Left lung (tissue), 4 donors: ENCODE measurements at regions not wholly inside any gene's neighbourhood (a gene's known extent, or its start where the extent isn't known, plus 50 kb on each side); places are given as distances from the start of the nearest gene placed in this dataset.
A peak's percentile ranks its signal among the peaks of the same experiment; 100 is the strongest.

Experiments used
- ATAC-seq: fragments of 200-7000 bp; cut with Tn5 transposase; one replicate; pipeline ENCODE4 v1.9.1; 2020; ENCODE audit warnings: moderate library complexity
- DNase-seq, 4 donors: peaks; one replicate each; pipeline ENCODE4 v3.0.0-alpha.2; 2013 to 2020
- H3K27ac ChIP-seq, 2 donors: fragments of 200-600 bp; sonication (generic) in 1 of 2; one replicate each; pipeline versions ENCODE4 v1.5.0 to v1.8.0; 2020 to 2021
- H3K27me3 ChIP-seq, 2 donors: fragments of 200-600 bp; sonication (generic) in 1 of 2; one replicate each; pipeline versions ENCODE4 v1.5.0 to v1.8.0; 2020 to 2021
- H3K36me3 ChIP-seq, 2 donors: fragments of 200-600 bp; sonication (generic) in 1 of 2; one replicate each; pipeline versions ENCODE4 v1.5.0 to v1.8.0; 2020 to 2021
- H3K4me1 ChIP-seq, 2 donors: fragments of 200-600 bp; one replicate each; pipeline ENCODE4 v1.8.0; 2021
- H3K4me3 ChIP-seq, 2 donors: fragments of 200-600 bp; sonication (generic) in 1 of 2; one replicate each; pipeline versions ENCODE4 v1.5.0 to v1.8.0; 2020 to 2021; ENCODE audit warnings: mild to moderate bottlenecking in 1 of 2
- H3K9me3 ChIP-seq, 2 donors: fragments of 200-600 bp; sonication (generic) in 1 of 2; one replicate each; pipeline versions ENCODE4 v1.5.0 to v1.8.0; 2020 to 2021
- intact Hi-C, 2 donors: fragments of 100-400 bp; cut with DNase I; formaldehyde crosslinking; loops; one replicate each; pipeline versions ENCODE4 v1.11.2 to v1.14.2; 2022
- TF ChIP-seq, protein P1 (sequence below), 2 donors: fragments of 200-600 bp; sonication (generic) in 1 of 2; IDR thresholded peaks; one replicate each; pipeline versions ENCODE4 v1.5.0 to v1.8.0; 2021; ENCODE audit warnings: antibody characterized with exemption in 2 of 2
- donor health status: DM: no; HTN: yes; CAD: no.
- donor health status: DM: no; HTN: no; CAD: no.

DNA sequence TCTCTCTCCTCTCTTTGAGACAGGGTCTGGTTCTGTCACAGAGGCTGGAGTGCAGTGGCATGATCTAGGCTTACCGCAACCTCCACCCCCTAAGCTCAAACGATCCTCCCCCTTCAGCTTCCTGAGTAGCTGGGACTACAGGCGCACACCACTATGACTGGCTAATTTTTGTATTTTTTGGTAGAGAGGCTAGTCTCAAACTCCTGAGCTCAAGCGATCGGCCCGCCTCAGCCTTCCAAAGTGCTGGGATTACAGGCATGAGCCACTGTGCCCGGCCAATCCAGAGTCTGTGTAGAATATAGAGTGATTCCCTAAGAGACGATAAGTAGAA is 65.8 kb upstream of the RPH3AL start:
- Histone ChIP-seq H3K36me3 (no peaks in the 10 kb centered on the region), H3K27me3 (no peaks in the 10 kb centered on the region), H3K27ac (no peak overlapping the region), H3K4me3 (no peak overlapping the region), H3K9me3 (no peaks in the 10 kb centered on the region), H3K4me1 (peaks cover 0 to 54% of the 10 kb centered on the region in 2 donors)
- TF ChIP-seq, protein P1, sequence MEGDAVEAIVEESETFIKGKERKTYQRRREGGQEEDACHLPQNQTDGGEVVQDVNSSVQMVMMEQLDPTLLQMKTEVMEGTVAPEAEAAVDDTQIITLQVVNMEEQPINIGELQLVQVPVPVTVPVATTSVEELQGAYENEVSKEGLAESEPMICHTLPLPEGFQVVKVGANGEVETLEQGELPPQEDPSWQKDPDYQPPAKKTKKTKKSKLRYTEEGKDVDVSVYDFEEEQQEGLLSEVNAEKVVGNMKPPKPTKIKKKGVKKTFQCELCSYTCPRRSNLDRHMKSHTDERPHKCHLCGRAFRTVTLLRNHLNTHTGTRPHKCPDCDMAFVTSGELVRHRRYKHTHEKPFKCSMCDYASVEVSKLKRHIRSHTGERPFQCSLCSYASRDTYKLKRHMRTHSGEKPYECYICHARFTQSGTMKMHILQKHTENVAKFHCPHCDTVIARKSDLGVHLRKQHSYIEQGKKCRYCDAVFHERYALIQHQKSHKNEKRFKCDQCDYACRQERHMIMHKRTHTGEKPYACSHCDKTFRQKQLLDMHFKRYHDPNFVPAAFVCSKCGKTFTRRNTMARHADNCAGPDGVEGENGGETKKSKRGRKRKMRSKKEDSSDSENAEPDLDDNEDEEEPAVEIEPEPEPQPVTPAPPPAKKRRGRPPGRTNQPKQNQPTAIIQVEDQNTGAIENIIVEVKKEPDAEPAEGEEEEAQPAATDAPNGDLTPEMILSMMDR (IDR thresholded peaks at IDR 0.05): no peak
- ATAC-seq: no peak
- intact Hi-C loops: no loop called here
- no peak for DNase-seq

DNA sequence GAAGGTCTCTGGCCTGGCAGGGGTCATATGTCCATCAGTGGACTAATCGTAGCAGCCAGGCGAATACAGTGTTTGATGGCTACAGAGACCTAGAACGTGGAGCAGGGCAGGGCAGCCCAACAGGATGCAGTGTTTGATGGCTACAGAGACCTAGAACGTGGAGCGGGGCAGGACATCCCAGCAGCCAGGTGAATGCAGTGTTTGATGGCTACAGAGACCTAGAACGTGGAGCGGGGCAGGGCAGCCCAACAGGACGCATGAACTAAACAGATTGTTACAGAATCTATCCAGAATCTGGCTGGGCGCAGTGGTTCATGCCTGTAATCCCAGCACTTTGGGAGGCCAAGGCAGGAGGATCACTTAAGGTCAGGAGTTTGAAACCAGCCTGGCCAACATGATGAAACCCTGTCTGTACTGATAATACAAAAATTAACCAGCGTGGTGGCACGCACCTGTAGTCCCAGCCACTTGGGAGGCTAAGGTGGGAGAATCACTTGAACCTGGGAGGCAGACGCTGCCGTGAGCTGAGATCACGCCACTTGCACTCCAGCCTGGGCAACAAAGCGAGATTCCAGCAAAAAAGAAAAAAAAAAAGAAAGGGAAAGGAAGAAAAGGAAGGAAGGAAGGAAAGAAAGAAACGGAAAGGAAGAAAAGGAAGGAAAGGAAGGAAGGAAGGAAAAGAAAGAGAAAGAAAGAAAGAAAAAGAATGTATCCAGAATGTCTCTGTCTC is 65.2 kb upstream of the RPH3AL start:
- Histone ChIP-seq H3K9me3 (no peaks in the 10 kb centered on the region), H3K36me3 (no peaks in the 10 kb centered on the region), H3K27me3 (no peaks in the 10 kb centered on the region), H3K4me1 (peaks cover 0 to 54% of the 10 kb centered on the region in 2 donors), H3K27ac (no peak overlapping the region), H3K4me3 (no peak overlapping the region)
- ATAC-seq (no peak), DNase-seq (no peak)
- intact Hi-C loops: no loop called here
- TF ChIP-seq, protein P1 (IDR thresholded peaks at IDR 0.05): no peak

DNA sequence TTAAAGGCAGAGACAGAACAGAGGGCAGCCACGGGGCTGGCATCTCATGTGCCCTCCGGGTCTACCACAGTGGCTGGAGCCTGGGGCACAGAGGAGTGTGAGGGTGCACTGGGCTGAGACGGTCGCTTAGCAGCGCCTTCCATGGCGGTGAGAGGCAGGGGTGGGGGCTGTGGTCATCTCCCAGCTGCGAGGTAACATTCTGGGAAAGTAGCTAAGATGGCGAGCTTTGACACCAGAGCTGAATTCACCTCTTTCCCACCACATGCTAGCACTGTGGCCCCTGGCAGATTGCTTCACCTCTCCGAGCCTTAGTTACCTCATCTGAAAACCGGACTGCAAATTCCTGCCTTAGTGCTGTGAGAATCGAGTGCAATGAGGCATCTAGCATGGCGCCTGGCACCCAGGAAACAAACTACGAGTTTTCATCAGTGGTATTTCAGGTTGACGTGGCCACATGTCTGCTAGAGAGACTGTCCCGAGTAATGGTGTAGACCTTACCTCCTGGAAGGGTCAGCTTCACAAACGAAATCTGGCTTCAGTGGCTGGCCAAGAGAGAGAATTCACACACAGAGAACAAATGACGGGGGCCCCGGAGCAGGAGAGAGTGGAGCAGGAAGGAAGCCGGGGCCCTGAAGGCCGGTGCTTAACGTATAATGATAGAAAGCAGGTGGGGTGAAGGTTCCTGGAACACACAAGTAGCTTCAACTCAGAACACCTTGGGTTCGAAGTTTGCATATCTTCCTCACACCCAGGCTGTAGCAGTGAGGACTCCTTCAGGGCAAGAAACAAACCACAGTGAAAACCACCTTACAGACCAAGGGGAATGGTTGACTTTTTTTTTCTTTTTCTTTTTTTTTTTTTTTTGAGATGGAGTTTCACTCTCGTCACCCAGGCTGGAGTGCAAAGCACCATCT is 63.9 kb upstream of the RPH3AL start:
- intact Hi-C loops: no loop called here
- peak in 1 of 4 donors; percentile 69 for DNase-seq
- no peak overlapping the region for H3K27ac ChIP-seq
- no peak for ATAC-seq
- H3K9me3 ChIP-seq: no peaks in the 10 kb centered on the region
- H3K4me1 ChIP-seq: peaks cover 0 to 55% of the 10 kb centered on the region in 2 donors
- no peaks in the 10 kb centered on the region for H3K36me3 ChIP-seq
- no peak overlapping the region for H3K4me3 ChIP-seq
- TF ChIP-seq, protein P1 (IDR thresholded peaks at IDR 0.05): no peak
- H3K27me3 ChIP-seq: no peaks in the 10 kb centered on the region

- Histone ChIP-seq H3K27me3 (no peaks in the 10 kb centered on the region), H3K36me3 (no peaks in the 10 kb centered on the region), H3K4me3 (no peak overlapping the region), H3K4me1 (peaks cover 0 to 64% of the 10 kb centered on the region in 2 donors), H3K9me3 (no peaks in the 10 kb centered on the region), H3K27ac (peak overlapping the region in 1 of 2 donors; percentile 78)
- ATAC-seq: no peak
- TF ChIP-seq, protein P1 (IDR thresholded peaks at IDR 0.05): no peak
- intact Hi-C loops: no loop called here
- no peak for DNase-seq
Observed at GRCh38 chr17:413706-414380, 61.2 kb upstream of the RPH3AL start.

DNA sequence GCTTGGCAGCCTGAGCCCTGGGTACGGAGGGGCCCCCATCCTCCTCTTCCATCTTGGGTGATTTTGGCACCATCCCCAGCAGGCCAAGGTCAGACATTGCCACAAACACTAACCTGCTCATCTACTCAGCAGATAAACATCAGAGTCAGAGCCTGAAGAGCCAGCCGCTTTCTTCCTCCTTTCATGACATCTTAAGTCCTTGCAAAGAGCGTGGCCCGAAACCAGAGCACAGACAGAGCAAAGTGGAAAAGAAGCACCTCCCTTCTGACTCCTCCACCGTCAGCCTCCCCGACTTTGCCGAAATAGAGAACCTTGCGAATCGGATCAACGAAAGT is 60.4 kb upstream of the RPH3AL start:
- TF ChIP-seq, protein P1 (IDR thresholded peaks at IDR 0.05): no peak
- intact Hi-C loops: no loop called here
- ATAC-seq (no peak), DNase-seq (no peak)
- H3K9me3 ChIP-seq: no peaks in the 10 kb centered on the region
- peak overlapping the region in 1 of 2 donors; percentile 15 for H3K4me3 ChIP-seq
- H3K36me3 ChIP-seq: no peaks in the 10 kb centered on the region
- H3K27me3 ChIP-seq: no peaks in the 10 kb centered on the region
- H3K4me1 ChIP-seq: peaks cover 0 to 56% of the 10 kb centered on the region in 2 donors
- peak overlapping the region in 1 of 2 donors; percentile 78 for H3K27ac ChIP-seq
